Forelimb muscle (tissue), 1 donor: ENCODE measurements at regions not wholly inside any gene's neighbourhood (a gene's known extent, or its start where the extent isn't known, plus 50 kb on each side); places are given as distances from the start of the nearest gene placed in this dataset.
"Not testable (repeated sequence)": the region's sequence is repeated elsewhere in the genome, so short reads cannot be mapped to it uniquely, and the experiment has no call there.

Experiments used
- DNase-seq: peaks from one replicate; pipeline ENCODE4 v3.0.0-alpha.2; 2013; ENCODE audit warnings: low read depth

- DNase-seq: no peak
These were observed 133.3 kb downstream of the TBC1D2B start for GRCh38 chr15:77944002-77944867.

DNA sequence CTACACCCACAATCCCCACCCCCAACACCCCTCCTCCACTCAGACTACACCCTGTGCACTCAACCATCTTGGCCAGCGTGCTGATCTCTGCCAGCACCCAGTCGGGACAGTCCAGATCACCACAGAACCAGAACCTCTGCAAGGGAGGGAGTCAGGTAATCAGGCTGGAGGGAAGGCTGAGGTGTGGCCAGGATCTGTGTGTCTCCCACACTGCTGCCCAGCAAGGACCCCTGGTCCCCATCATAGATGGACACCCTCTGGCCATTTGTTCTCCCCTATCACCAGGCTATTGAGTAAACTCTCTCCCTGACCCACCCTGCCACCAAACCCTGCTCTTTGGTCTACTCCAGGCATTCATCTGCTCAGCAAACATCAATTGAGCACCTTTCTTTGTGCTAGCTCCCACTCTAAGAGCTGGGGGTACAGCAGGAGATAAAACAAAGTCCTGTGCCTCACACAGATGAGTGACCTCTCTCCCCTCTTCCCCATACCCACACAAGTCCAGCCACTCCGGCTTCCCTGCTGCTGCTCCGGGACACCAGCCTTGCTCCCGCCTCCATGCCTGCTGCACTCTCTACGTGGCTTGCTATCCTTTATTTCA lies 134.8 kb downstream of the TBC1D2B start:
- DNase-seq: no peak

- DNase-seq: not testable (repeated sequence)
These were observed 136.3 kb downstream of the TBC1D2B start for GRCh38 chr15:77941090-77941827.

GRCh38 chr15:77940381-77940947 lies 137.0 kb downstream of the TBC1D2B start:
- no peak for DNase-seq

- no peak for DNase-seq
These were observed 137.7 kb downstream of the TBC1D2B start for GRCh38 chr15:77939851-77940250.

GRCh38 chr15:77939026-77939425 lies 138.5 kb downstream of the TBC1D2B start:
- DNase-seq: not testable (repeated sequence)

GRCh38 chr15:77938546-77938945 lies 139.0 kb downstream of the TBC1D2B start:
- not testable (repeated sequence) for DNase-seq

DNA sequence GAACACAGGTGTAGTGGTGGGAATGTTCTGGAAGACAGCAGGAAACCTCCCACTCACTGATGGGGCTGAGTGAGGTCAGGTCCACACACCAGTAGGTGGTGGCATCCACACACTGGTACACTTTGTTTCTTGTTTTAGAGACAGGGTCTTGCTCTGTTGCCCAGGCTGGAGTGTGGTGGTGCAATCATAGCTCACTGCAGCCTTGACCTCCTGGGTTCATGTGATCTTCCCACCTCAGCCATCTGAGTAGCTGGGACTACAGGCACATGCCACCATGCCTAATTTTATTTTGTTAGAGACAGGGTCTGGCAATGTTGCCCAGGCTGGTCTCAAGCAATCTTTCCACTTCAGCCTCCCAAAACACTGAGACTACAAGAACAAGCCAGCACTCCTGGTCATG lies 140.9 kb downstream of the TBC1D2B start:
- not testable (repeated sequence) for DNase-seq

- not testable (repeated sequence) for DNase-seq
These were observed 143.0 kb downstream of the TBC1D2B start for GRCh38 chr15:77934516-77934915.

- DNase-seq: not testable (repeated sequence)
These were observed 146.6 kb downstream of the TBC1D2B start for GRCh38 chr15:77930907-77931306.

DNA sequence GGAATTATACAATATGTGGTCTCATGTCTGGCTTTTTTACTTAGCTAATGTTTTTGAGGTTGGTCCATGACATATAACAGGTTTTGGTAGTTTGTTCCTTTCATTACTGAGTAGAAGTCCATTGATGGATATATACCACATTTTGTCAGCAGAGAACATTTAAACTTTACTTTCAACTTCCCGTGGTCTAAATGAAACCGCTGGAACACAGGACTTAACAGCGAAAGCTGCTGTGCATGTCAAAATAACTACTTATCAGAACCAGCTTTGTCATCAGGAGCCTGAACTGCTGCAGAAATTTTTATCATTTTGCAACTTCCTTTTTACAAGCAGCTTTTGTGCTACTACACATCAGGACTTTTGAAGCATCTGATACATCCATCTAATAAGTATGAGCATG lies 147.0 kb downstream of the TBC1D2B start:
- DNase-seq: not testable (repeated sequence)

DNA sequence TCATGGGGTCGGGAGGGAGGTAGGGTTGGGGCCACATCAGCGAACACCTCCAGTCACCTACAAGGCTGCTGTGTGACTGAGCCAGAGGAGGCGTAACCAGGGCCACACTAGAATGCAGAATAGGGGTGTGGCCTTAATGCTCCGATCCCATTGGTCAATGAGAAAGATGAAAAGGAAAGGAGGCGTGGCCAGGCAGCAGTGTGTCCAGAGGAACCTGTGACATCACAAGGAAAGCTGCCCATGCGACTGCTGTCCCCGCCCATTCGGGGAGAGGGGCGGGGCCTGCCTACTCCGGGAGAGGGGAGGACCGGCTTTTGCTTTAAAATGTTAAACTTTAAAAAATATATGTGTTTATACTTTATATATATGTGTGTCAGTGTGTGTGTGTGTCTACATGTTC lies 150.7 kb downstream of the TBC1D2B start:
- not testable (repeated sequence) for DNase-seq

DNA sequence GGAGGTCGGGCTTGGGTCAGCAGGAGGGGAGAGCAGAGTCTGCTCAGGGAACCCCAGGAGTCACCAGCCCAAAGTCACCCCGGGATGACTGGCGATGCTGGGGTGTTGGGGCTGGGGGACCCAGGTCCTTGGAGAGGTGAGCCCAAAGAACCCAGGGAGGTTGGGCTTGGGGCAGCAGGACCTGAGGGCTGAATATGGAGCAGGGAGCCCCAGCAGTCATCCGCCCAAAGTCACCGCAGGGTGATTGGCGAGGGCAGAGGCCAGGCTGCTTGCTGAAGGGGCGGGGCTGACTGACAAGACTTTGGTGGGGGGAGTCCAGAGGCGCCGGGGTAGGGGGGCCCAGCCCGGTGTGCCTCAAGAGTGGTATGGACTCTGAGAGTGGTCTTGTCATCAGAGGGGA lies 151.2 kb downstream of the TBC1D2B start:
- not testable (repeated sequence) for DNase-seq

DNA sequence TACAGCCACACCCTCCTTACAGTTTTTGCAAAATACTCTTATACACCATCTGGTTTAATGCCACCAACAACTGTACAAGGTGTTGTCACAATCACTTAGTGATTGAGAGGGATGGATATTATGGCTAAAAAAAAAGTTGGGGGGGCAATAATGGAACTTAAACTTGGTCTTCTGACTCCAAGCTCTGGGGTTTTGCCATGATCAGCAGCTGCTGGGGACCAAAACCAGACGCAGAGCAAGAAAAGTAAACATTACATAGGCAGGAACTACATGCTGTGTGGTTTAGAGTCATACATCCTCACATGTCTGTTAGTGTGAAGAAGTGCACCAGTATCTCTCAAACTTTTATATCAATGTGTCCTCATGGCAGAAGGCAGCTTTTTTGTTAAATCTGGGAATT lies 152.4 kb downstream of the TBC1D2B start:
- not testable (repeated sequence) for DNase-seq

- DNase-seq: no peak
These were observed 155.8 kb downstream of the TBC1D2B start for GRCh38 chr15:77921664-77922063.

- DNase-seq: not testable (repeated sequence)
These were observed 160.4 kb downstream of the TBC1D2B start for GRCh38 chr15:77916966-77917635.

GRCh38 chr15:77915961-77916330 lies 161.6 kb downstream of the TBC1D2B start:
- DNase-seq: not testable (repeated sequence)

GRCh38 chr15:77915261-77915960 lies 162.1 kb downstream of the TBC1D2B start:
- DNase-seq: no peak

GRCh38 chr15:77914531-77914930 lies 163.0 kb downstream of the TBC1D2B start:
- DNase-seq: not testable (repeated sequence)

GRCh38 chr15:77910030-77910911 lies 167.2 kb downstream of the TBC1D2B start:
- not testable (repeated sequence) for DNase-seq
